ENCODE measurements at regions not wholly inside any gene's neighbourhood (a gene's known extent, or its start where the extent isn't known, plus 50 kb on each side); places are given as distances from the start of the nearest gene placed in this dataset.

DNA sequence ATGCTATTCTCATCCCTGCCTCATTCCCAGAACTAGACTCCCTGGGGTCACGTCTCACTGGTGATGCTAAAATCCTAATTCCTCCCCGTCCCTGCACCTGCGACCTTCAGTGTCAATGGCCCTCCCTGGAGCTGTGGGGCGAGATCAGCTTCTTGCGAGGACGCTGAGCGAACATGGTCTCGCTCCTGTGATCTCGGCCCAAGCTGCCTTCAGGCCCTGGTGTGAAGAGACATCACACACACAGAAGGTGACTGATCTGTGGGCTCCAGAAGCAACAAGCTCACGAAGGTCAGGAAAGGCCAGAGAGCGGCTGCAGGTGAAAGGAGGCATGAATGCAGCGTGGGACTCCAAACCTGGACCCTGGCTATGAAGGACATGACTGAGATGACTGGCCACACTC lies 139.5 kb upstream of the CST7 start:
- TF ChIP-seq, protein P1, sequence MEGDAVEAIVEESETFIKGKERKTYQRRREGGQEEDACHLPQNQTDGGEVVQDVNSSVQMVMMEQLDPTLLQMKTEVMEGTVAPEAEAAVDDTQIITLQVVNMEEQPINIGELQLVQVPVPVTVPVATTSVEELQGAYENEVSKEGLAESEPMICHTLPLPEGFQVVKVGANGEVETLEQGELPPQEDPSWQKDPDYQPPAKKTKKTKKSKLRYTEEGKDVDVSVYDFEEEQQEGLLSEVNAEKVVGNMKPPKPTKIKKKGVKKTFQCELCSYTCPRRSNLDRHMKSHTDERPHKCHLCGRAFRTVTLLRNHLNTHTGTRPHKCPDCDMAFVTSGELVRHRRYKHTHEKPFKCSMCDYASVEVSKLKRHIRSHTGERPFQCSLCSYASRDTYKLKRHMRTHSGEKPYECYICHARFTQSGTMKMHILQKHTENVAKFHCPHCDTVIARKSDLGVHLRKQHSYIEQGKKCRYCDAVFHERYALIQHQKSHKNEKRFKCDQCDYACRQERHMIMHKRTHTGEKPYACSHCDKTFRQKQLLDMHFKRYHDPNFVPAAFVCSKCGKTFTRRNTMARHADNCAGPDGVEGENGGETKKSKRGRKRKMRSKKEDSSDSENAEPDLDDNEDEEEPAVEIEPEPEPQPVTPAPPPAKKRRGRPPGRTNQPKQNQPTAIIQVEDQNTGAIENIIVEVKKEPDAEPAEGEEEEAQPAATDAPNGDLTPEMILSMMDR (IDR thresholded peaks at IDR 0.05 in 8 of 11, conservative IDR thresholded peaks at IDR 0.05 in 3 of 11) = no peak
- no peak for TF ChIP-seq POLR2AphosphoS5 (IDR thresholded peaks at IDR 0.05)
